ENCODE measurements at regions not wholly inside any gene's neighbourhood (a gene's known extent, or its start where the extent isn't known, plus 50 kb on each side); places are given as distances from the start of the nearest gene placed in this dataset.

DNA sequence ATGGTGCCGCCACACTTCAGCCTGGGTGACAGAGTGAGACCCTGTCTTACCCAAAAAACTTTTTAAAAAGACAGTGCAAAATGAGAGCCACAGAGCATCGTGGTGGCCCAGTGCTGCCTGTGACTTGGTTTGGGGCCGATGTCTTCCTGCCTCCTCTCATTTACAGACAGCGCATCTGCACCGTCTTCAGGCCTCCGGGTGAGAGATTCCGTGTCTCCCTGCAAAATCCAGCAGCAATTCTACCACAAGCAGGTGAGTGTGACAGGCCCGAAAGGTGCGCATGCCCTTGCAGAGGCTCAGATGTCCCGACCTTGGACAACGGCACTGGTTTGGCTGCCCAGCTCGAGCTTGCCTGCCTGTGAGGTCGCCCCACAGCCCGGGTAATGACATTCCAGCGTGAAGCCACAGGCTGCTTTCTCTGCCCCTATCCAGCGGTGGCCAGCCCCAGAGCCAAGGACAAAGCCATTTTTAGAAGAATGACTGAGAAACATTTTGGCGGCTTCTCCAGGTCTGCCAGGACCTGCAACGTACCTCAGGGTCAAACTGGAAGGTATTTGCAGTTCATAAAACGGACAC lies 70.3 kb upstream of the RFLNA start:
- Mint-ChIP-seq H3K4me3 (no peak overlapping the region), H3K4me1 (no peaks in the 10 kb centered on the region), H3K27me3 (ENCODE audit: low read depth) (peaks cover 1% of the 10 kb centered on the region), H3K36me3 (ENCODE audit: insufficient read depth in 1 of 3, low read depth in 3 of 3) (0 out of 7 replicates have a peak, but pooled peaks cover 0 to 1% (median 0%) of the 10 kb centered on the region in 3 experiments), H3K27ac (no peak overlapping the region), H3K9me3 (peaks cover 0 to 3% of the 10 kb centered on the region in 2 experiments; a peak in 2 of 5 replicates)
- Histone ChIP-seq H2AFZ (ENCODE audit: low read length) (no peak overlapping the region), H3K4me2 (ENCODE audit: insufficient read depth, insufficient read length, low read length) (no peak overlapping the region), H3K23me2 (ENCODE audit: insufficient read length, low read depth, low read length, poor library complexity, severe bottlenecking) (no peaks in the 10 kb centered on the region), H3K27ac (ENCODE audit: insufficient read length, low read depth, low read length) (no peak overlapping the region), H3K4ac (ENCODE audit: low read depth, low read length) (no peak overlapping the region), H2AK5ac (ENCODE audit: insufficient read length, low read length) (no peak overlapping the region), H2BK20ac (ENCODE audit: low read depth, low read length, poor library complexity, severe bottlenecking) (no peak overlapping the region), H3K56ac (ENCODE audit: insufficient read length, low read depth, low read length) (no peak overlapping the region), H2BK15ac (ENCODE audit: low read depth, low read length) (no peak overlapping the region), H3K4me1 (ENCODE audit: insufficient read depth, low read length) (no peaks in the 10 kb centered on the region), H4K8ac (replicated peaks; ENCODE audit: insufficient read length, low read depth, low read length) (no peak overlapping the region), H3K9ac (ENCODE audit: extremely low read depth, insufficient read length, low read length) (no peak overlapping the region), H3K9me3 (ENCODE audit: control insufficient read depth, low read depth, low read length) (no peaks in the 10 kb centered on the region), H3K23ac (ENCODE audit: insufficient read length, low read depth, low read length) (no peak overlapping the region), H3K79me2 (ENCODE audit: insufficient read depth, low read length) (no peaks in the 10 kb centered on the region), H4K5ac (ENCODE audit: insufficient read length, low read depth, low read length) (no peak overlapping the region), H4K20me1 (ENCODE audit: control insufficient read depth, insufficient read depth, insufficient read length) (no peaks in the 10 kb centered on the region), H3K18ac (ENCODE audit: insufficient read length, low read depth, low read length) (no peak overlapping the region), H3K14ac (ENCODE audit: insufficient read depth, low read length) (no peak overlapping the region), H3K79me1 (ENCODE audit: insufficient read depth, low read depth, low read length, poor library complexity, severe bottlenecking) (no peaks in the 10 kb centered on the region), H4K91ac (ENCODE audit: insufficient read length, low read depth, low read length) (no peak overlapping the region), H2BK120ac (ENCODE audit: low read depth, low read length, poor library complexity, severe bottlenecking) (no peak overlapping the region), H3T11ph (ENCODE audit: low read length) (no peak overlapping the region), H3K27me3 (ENCODE audit: insufficient read depth, low read length) (no peaks in the 10 kb centered on the region), H2BK5ac (ENCODE audit: insufficient read length, low read length) (no peak overlapping the region), H2BK12ac (ENCODE audit: insufficient read length, low read depth, low read length) (no peak overlapping the region)
- TF ChIP-seq CTCF (conservative IDR thresholded peaks at IDR 0.05): no peak
- WGBS (ENCODE audit: extremely low coverage, insufficient read length, low lambda C conversion rate): no CpG with 5 or more reads among the region's 19 CpGs
- DNase-seq: no peak

Data from H9 (cell line).